Smooth muscle cell (in vitro differentiated cells): ENCODE measurements at regions not wholly inside any gene's neighbourhood (a gene's known extent, or its start where the extent isn't known, plus 50 kb on each side); places are given as distances from the start of the nearest gene placed in this dataset.

ENCODE experiments used
- DNase-seq: peaks from one replicate; lab custom pipeline; 2025; ENCODE audit not compliant: unreplicated experiment; lab: John Stamatoyannopoulos, UW
- H2AFZ ChIP-seq: fragments of 200-600 bp; sonication (generic); 2 replicates; pipeline ENCODE4 v1.6.0; 2016; ENCODE audit warnings: antibody characterized with exemption, low read depth, mild to moderate bottlenecking
- H3F3A ChIP-seq: fragments of 200-600 bp; sonication (generic); 2 replicates; pipeline ENCODE4 v1.6.0; 2017; ENCODE audit warnings: antibody characterized with exemption, low read depth
- H3K27ac ChIP-seq: fragments of 200-600 bp; sonication (generic); 2 replicates; pipeline ENCODE4 v1.5.1; 2016; ENCODE audit warnings: low read depth, mild to moderate bottlenecking
- H3K27me3 ChIP-seq: fragments of 200-600 bp; sonication (generic); 2 replicates; pipeline ENCODE4 v1.6.1; 2016; ENCODE audit warnings: low read depth, mild to moderate bottlenecking
- H3K36me3 ChIP-seq: fragments of 200-600 bp; sonication (generic); 2 replicates; pipeline ENCODE4 v1.5.1; 2016; ENCODE audit warnings: low read depth
- H3K4me1 ChIP-seq: fragments of 200-600 bp; sonication (generic); 2 replicates; pipeline ENCODE4 v1.5.1; 2016; ENCODE audit warnings: low read depth
- H3K4me2 ChIP-seq: fragments of 200-600 bp; sonication (generic); 2 replicates; pipeline ENCODE4 v1.6.0; 2016; ENCODE audit warnings: mild to moderate bottlenecking
- H3K4me3 ChIP-seq: fragments of 200-600 bp; sonication (generic); 2 replicates; pipeline ENCODE4 v1.5.1; 2016; ENCODE audit warnings: mild to moderate bottlenecking
- H3K79me2 ChIP-seq: fragments of 200-600 bp; sonication (generic); 2 replicates; pipeline ENCODE4 v1.6.0; 2016; ENCODE audit warnings: low read depth, mild to moderate bottlenecking
- H3K9ac ChIP-seq: fragments of 200-600 bp; sonication (generic); 2 replicates; pipeline ENCODE4 v1.6.0; 2016; ENCODE audit warnings: low read depth
- H3K9me3 ChIP-seq: fragments of 200-600 bp; sonication (generic); replicated peaks from 2 replicates; pipeline ENCODE4 v1.5.1; 2016; ENCODE audit warnings: low read depth
- H4K20me1 ChIP-seq: fragments of 200-600 bp; sonication (generic); 2 replicates; pipeline ENCODE4 v1.6.0; 2016; ENCODE audit warnings: low read depth
- CTCF ChIP-seq: fragments of 200-600 bp; sonication (generic); IDR thresholded peaks from 2 replicates; pipeline ENCODE4 v1.5.1; 2017; ENCODE audit warnings: borderline replicate concordance, mild to moderate bottlenecking, antibody characterized with exemption; ENCODE audit not compliant: insufficient read depth, poor library complexity, severe bottlenecking
- WGBS: methylation state at CpG from one replicate; pipeline ENCODE4 v1.1.7; 2016; ENCODE audit warnings: low lambda C conversion rate; 5-methylcytosine and 5-hydroxymethylcytosine counted together

GRCh38 chr7:84549409-84549808 is 354.8 kb upstream of the SEMA3A start:
- Histone ChIP-seq H3K36me3 (no peaks in the 10 kb centered on the region), H3K79me2 (no peaks in the 10 kb centered on the region), H3F3A (no peaks in the 10 kb centered on the region), H2AFZ (no peak overlapping the region), H3K4me3 (no peak overlapping the region), H3K27me3 (no peaks in the 10 kb centered on the region), H3K27ac (no peak overlapping the region), H3K9me3 (no peaks in the 10 kb centered on the region), H3K4me1 (peaks cover 15% of the 10 kb centered on the region), H3K9ac (no peak overlapping the region), H3K4me2 (no peak overlapping the region), H4K20me1 (no peaks in the 10 kb centered on the region)
- TF ChIP-seq CTCF = no peak
- DNase-seq = no peak
- WGBS = 0% methylated on average over 1 of the region's 1 CpG

- no peak for DNase-seq
- Histone ChIP-seq H3K36me3 (no peaks in the 10 kb centered on the region), H3K4me2 (peak overlapping the region; percentile 36), H3K27ac (peak overlapping the region; percentile 35), H3K4me1 (peaks cover 15% of the 10 kb centered on the region), H2AFZ (peak overlapping the region; percentile 16), H3F3A (no peaks in the 10 kb centered on the region), H3K9me3 (no peaks in the 10 kb centered on the region), H3K79me2 (no peaks in the 10 kb centered on the region), H4K20me1 (no peaks in the 10 kb centered on the region), H3K27me3 (no peaks in the 10 kb centered on the region), H3K4me3 (no peak overlapping the region), H3K9ac (no peak overlapping the region)
- TF ChIP-seq CTCF = no peak
- 17% methylated on average over 5 of the region's 5 CpGs for WGBS
Measured at GRCh38 chr7:84548366-84549365, 354.1 kb upstream of the SEMA3A start.

GRCh38 chr7:84547331-84547730 is 352.7 kb upstream of the SEMA3A start:
- no peak for TF ChIP-seq CTCF
- no peak for DNase-seq
- H3K4me3 ChIP-seq = no peak overlapping the region
- no peak overlapping the region for H2AFZ ChIP-seq
- no peaks in the 10 kb centered on the region for H4K20me1 ChIP-seq
- H3K36me3 ChIP-seq = no peaks in the 10 kb centered on the region
- no peaks in the 10 kb centered on the region for H3K9me3 ChIP-seq
- WGBS = 95% methylated on average over 2 of the region's 2 CpGs
- no peak overlapping the region for H3K27ac ChIP-seq
- H3K4me2 ChIP-seq = no peak overlapping the region
- no peak overlapping the region for H3K9ac ChIP-seq
- no peaks in the 10 kb centered on the region for H3K79me2 ChIP-seq
- no peaks in the 10 kb centered on the region for H3K27me3 ChIP-seq
- H3K4me1 ChIP-seq = peaks cover 15% of the 10 kb centered on the region
- H3F3A ChIP-seq = no peaks in the 10 kb centered on the region

- Histone ChIP-seq H3F3A (no peaks in the 10 kb centered on the region), H3K79me2 (no peaks in the 10 kb centered on the region), H3K9me3 (no peaks in the 10 kb centered on the region), H3K9ac (no peak overlapping the region), H3K27me3 (no peaks in the 10 kb centered on the region), H3K4me1 (peaks cover 15% of the 10 kb centered on the region), H3K4me3 (no peak overlapping the region), H3K27ac (no peak overlapping the region), H3K4me2 (no peak overlapping the region), H3K36me3 (no peaks in the 10 kb centered on the region), H4K20me1 (no peaks in the 10 kb centered on the region), H2AFZ (no peak overlapping the region)
- 90% methylated on average over 12 of the region's 12 CpGs for WGBS
- no peak for DNase-seq
- no peak for TF ChIP-seq CTCF
Measured at GRCh38 chr7:84546403-84546802, 351.8 kb upstream of the SEMA3A start.
